ENCODE measurements at regions not wholly inside any gene's neighbourhood (a gene's known extent, or its start where the extent isn't known, plus 50 kb on each side); places are given as distances from the start of the nearest gene placed in this dataset.

DNA sequence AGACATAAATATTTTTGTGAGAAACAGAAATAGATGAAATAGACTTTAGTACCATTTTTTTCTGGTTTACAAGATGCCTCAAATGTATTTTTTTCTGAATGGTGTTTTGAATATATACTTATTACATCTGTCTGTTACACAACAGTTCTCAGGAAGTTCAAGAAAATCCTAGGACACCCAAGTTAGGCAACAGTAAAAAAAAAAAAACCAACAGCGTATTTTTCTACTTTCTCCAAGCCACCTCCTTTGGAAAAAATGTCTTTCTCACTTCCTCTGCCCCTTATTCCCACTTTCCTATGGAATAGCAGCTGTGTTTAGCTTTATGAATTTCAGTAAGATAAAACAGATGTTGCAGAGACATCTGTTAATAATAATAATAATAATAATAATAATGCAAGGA, 489.6 kb upstream of the KLF12 start:
- TF ChIP-seq POLR2A (IDR thresholded peaks at IDR 0.05), result no peak
- TF ChIP-seq, protein P1, sequence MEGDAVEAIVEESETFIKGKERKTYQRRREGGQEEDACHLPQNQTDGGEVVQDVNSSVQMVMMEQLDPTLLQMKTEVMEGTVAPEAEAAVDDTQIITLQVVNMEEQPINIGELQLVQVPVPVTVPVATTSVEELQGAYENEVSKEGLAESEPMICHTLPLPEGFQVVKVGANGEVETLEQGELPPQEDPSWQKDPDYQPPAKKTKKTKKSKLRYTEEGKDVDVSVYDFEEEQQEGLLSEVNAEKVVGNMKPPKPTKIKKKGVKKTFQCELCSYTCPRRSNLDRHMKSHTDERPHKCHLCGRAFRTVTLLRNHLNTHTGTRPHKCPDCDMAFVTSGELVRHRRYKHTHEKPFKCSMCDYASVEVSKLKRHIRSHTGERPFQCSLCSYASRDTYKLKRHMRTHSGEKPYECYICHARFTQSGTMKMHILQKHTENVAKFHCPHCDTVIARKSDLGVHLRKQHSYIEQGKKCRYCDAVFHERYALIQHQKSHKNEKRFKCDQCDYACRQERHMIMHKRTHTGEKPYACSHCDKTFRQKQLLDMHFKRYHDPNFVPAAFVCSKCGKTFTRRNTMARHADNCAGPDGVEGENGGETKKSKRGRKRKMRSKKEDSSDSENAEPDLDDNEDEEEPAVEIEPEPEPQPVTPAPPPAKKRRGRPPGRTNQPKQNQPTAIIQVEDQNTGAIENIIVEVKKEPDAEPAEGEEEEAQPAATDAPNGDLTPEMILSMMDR (IDR thresholded peaks at IDR 0.05), result no peak
